ENCODE measurements at regions not wholly inside any gene's neighbourhood (a gene's known extent, or its start where the extent isn't known, plus 50 kb on each side); places are given as distances from the start of the nearest gene placed in this dataset.

DNA sequence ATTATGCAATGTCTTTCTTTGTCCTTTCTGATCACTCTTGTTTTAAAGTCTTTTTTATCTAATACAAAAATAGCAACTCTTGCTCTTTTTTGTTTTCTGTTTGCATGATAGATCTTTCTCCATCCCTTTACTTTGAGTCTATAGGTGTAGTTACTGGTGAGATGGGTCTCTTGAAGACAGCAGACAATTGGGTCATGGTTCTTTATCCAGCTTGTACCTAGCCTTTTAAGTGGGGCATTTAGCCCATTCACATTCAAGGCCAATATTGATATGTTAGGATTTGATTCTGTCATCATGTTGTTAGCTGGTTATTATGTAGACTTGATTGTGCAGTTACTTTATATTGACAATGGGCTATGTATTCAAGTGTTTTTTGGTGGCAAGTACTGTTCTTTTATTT, 245.9 kb upstream of the TARS1 start:
- TF ChIP-seq, protein P1, sequence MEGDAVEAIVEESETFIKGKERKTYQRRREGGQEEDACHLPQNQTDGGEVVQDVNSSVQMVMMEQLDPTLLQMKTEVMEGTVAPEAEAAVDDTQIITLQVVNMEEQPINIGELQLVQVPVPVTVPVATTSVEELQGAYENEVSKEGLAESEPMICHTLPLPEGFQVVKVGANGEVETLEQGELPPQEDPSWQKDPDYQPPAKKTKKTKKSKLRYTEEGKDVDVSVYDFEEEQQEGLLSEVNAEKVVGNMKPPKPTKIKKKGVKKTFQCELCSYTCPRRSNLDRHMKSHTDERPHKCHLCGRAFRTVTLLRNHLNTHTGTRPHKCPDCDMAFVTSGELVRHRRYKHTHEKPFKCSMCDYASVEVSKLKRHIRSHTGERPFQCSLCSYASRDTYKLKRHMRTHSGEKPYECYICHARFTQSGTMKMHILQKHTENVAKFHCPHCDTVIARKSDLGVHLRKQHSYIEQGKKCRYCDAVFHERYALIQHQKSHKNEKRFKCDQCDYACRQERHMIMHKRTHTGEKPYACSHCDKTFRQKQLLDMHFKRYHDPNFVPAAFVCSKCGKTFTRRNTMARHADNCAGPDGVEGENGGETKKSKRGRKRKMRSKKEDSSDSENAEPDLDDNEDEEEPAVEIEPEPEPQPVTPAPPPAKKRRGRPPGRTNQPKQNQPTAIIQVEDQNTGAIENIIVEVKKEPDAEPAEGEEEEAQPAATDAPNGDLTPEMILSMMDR (IDR thresholded peaks at IDR 0.05), result no peak
- TF ChIP-seq POLR2A (IDR thresholded peaks at IDR 0.05), result no peak

Data from lower leg skin (tissue), 3 donors.